Right atrium auricular region (tissue), 2 donors: ENCODE measurements at regions not wholly inside any gene's neighbourhood (a gene's known extent, or its start where the extent isn't known, plus 50 kb on each side); places are given as distances from the start of the nearest gene placed in this dataset.
"Not testable (repeated sequence)": the region's sequence is repeated elsewhere in the genome, so short reads cannot be mapped to it uniquely, and the experiment has no call there.

ENCODE experiments used
- DNase-seq: peaks from one replicate; pipeline ENCODE4 v3.0.0-alpha.2; 2019; ENCODE audit warnings: low spot score
- H3K27ac ChIP-seq, 2 donors: fragments of 200-600 bp; sonication (generic); 1 replicate in 1 of 2; 2 replicates in 1 of 2; pipeline ENCODE4 v1.5.1; 2016 to 2019
- H3K27me3 ChIP-seq, 2 donors: fragments of 200-600 bp; sonication (generic); one replicate each; pipeline versions ENCODE4 v1.5.1 to v1.6.0; 2017 to 2019
- H3K36me3 ChIP-seq: fragments of 200-600 bp; sonication (generic); one replicate; pipeline ENCODE4 v1.5.1; 2016
- H3K4me1 ChIP-seq, 2 donors: fragments of 200-600 bp; sonication (generic); one replicate each; pipeline versions ENCODE4 v1.5.1 to v1.6.0; 2017 to 2019
- H3K4me3 ChIP-seq, 2 donors: fragments of 200-600 bp; sonication (generic); 1 replicate in 1 of 2; 2 replicates in 1 of 2; pipeline ENCODE4 v1.5.1; 2017 to 2019; ENCODE audit warnings: mild to moderate bottlenecking in 1 of 2, moderate library complexity in 1 of 2
- H3K9me3 ChIP-seq, 2 donors: fragments of 200-600 bp; sonication (generic); one replicate each; pipeline ENCODE4 v1.5.1; 2019
- CTCF ChIP-seq, 2 donors: fragments of 200-600 bp; sonication (generic); IDR thresholded peaks; one replicate each; pipeline ENCODE4 v1.5.1; 2019; ENCODE audit warnings: antibody characterized with exemption in 2 of 2

- no peaks in the 10 kb centered on the region for H3K36me3 ChIP-seq
- TF ChIP-seq CTCF (IDR thresholded peaks at IDR 0.05), result no peak
These were observed 262.5 kb downstream of the KCNJ3 start for GRCh38 chr2:154960802-154961583.

GRCh38 chr2:154952346-154952980, 254.0 kb downstream of the KCNJ3 start:
- TF ChIP-seq CTCF (IDR thresholded peaks at IDR 0.05), result no peak
- Histone ChIP-seq H3K27ac (no peak overlapping the region), H3K9me3 (no peaks in the 10 kb centered on the region), H3K4me3 (no peak overlapping the region), H3K36me3 (no peaks in the 10 kb centered on the region), H3K27me3 (no peaks in the 10 kb centered on the region), H3K4me1 (no peaks in the 10 kb centered on the region)
- DNase-seq, result no peak

More at GRCh38 chr2:154960802-154961583, 262.5 kb downstream of the KCNJ3 start:
- H3K4me3 ChIP-seq, result no peak overlapping the region
- no peaks in the 10 kb centered on the region for H3K27me3 ChIP-seq
- no peak overlapping the region for H3K27ac ChIP-seq
- no peaks in the 10 kb centered on the region for H3K9me3 ChIP-seq
- H3K4me1 ChIP-seq, result no peaks in the 10 kb centered on the region
- DNase-seq, result no peak

- not testable (repeated sequence) for H3K27me3 ChIP-seq
These were observed 248.9 kb downstream of the KCNJ3 start for GRCh38 chr2:154947416-154947815.

GRCh38 chr2:154945984-154946383, 247.5 kb downstream of the KCNJ3 start:
- Histone ChIP-seq H3K27ac (no peak overlapping the region), H3K4me1 (no peaks in the 10 kb centered on the region), H3K36me3 (no peaks in the 10 kb centered on the region), H3K9me3 (no peaks in the 10 kb centered on the region), H3K4me3 (no peak overlapping the region), H3K27me3 (no peaks in the 10 kb centered on the region)
- DNase-seq, result no peak
- TF ChIP-seq CTCF (IDR thresholded peaks at IDR 0.05), result no peak

More at GRCh38 chr2:154947416-154947815, 248.9 kb downstream of the KCNJ3 start:
- H3K27ac ChIP-seq, H3K36me3 ChIP-seq, H3K4me1 ChIP-seq, H3K9me3 ChIP-seq, DNase-seq, H3K4me3 ChIP-seq: not testable (repeated sequence)

GRCh38 chr2:154941379-154941778, 242.9 kb downstream of the KCNJ3 start:
- no peaks in the 10 kb centered on the region for H3K4me1 ChIP-seq
- no peaks in the 10 kb centered on the region for H3K9me3 ChIP-seq
- no peak for DNase-seq
- H3K27me3 ChIP-seq, result no peaks in the 10 kb centered on the region
- no peak overlapping the region for H3K4me3 ChIP-seq
- H3K36me3 ChIP-seq, result no peaks in the 10 kb centered on the region
- TF ChIP-seq CTCF (IDR thresholded peaks at IDR 0.05), result no peak
- no peak overlapping the region for H3K27ac ChIP-seq

GRCh38 chr2:154934213-154934612, 235.7 kb downstream of the KCNJ3 start:
- H3K9me3 ChIP-seq, result peaks cover 0 to 23% of the 10 kb centered on the region in 2 donors
- H3K4me1 ChIP-seq, result no peaks in the 10 kb centered on the region
- no peak for DNase-seq
- no peaks in the 10 kb centered on the region for H3K27me3 ChIP-seq
- no peaks in the 10 kb centered on the region for H3K36me3 ChIP-seq
- no peak for TF ChIP-seq CTCF (IDR thresholded peaks at IDR 0.05)
- no peak overlapping the region for H3K4me3 ChIP-seq
- no peak overlapping the region for H3K27ac ChIP-seq
